G401 (cell line): ENCODE measurements at regions not wholly inside any gene's neighbourhood (a gene's known extent, or its start where the extent isn't known, plus 50 kb on each side); places are given as distances from the start of the nearest gene placed in this dataset.
"Not testable (repeated sequence)": the region's sequence is repeated elsewhere in the genome, so short reads cannot be mapped to it uniquely, and the experiment has no call there.

Experiments used
- DNase-seq: peaks from one replicate; pipeline ENCODE4 v3.0.0-alpha.2; 2015; ENCODE audit warnings: low spot score
- in situ Hi-C: cut with HindIII; loops from 2 replicates; pipeline ENCODE4 v1.10.0; 2016; ENCODE audit warnings: low sequenced_read_pairs, mixed read lengths

- DNase-seq = no peak
- in situ Hi-C loops = no loop called here
These were observed 60.3 kb upstream of the ZNF81 start for GRCh38 chrX:47776292-47777006.

DNA sequence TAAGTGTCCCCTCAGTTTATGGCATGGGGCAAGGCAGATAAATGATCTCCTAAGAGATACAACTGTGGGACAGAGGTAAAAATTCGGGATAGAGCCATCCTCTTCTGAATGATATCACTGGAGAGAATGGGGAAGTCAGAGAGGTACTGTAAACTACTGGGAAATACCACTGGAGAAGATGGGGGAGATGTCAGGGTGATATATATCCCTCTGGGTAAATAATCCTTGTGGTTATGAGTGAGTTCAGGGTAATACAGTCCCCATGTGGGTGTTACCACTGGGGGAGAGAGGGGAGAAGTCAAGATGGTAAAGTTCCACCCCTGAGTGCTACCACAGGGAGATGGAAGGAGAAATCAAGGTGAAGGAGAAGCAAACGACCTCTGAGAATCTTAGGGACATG lies 63.9 kb upstream of the ZNF81 start:
- in situ Hi-C loops = no loop called here
- no peak for DNase-seq

GRCh38 chrX:47771473-47771872 lies 65.2 kb upstream of the ZNF81 start:
- in situ Hi-C loops = no loop called here
- DNase-seq = no peak

DNA sequence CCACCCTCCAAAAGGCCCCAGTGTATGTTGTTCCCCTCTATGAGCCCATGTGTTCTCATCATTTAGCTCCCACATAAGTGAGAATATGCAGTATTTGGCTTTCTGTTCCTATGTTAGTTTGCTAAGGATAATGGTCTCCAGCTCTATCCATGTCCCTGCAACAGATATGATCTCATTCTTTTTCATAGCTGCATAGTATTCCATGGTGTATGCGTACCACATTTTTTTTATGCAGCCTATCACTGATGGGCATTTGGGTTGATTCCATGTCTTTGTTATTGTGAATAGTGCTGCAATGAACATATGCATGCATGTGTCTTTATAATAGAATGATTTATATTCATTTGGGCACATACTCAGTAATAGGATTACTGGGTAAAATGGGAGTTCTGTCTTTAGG lies 73.9 kb upstream of the ZNF81 start:
- in situ Hi-C loops, DNase-seq: not testable (repeated sequence)

DNA sequence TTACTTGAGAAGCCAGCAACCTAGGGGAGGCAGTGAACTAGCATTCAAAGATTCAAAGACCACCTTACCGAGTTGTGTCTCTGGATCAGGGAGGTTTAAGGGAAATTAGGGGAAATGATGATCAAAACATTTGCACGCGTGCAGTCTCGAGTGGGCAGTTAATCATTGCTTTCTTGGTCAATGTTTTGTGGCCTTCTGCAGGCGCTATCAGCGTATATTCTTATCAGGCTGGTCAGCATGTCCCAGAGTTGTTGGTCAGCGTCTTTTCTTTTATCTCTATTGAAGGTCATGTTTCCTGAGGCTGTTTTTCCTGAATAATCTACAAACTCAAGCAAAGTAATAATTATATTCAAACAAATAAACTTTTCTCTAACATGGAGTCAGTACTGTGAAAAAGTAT lies 84.0 kb upstream of the ZNF81 start:
- in situ Hi-C loops = no loop called here
- DNase-seq = no peak

- in situ Hi-C loops = no loop called here
- DNase-seq = no peak
These were observed 85.0 kb upstream of the ZNF81 start for GRCh38 chrX:47751670-47752069.

DNA sequence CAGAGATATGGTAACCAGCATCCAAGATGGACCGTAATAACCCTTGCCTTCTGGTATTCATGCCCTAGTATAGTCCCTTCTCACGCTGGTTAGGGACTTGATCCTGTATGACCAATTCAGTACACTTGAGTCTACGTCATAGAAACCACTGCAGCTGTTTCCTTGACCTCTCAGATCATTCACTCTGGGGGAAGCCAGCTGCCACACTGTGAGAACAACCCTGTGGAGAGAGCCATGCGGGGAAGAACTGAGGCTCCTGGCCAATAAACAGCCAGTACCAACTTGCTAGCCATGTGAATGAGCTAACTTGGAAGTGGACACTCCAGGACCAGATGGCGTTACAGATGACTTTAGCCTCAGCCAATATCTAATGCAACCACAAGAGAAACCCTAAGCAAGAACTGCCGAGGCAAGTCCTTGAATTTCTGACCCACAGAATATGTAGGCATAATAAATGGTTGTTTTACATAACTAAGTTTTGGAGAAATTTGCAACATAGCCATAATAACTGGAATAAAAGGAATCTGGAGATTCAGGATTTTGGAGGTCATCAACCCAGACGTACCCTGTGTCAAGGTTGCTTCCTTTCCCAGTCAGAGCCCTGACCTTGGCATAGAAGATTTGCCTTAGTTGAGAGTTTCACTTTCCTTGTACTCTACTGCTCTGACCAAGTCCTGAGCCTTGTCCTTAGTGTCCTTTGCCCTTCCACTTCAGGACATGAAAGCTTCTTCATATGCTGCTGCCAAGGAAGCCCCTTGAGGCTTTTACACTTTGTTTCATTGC lies 87.3 kb upstream of the ZNF81 start:
- in situ Hi-C loops = no loop called here
- peak; percentile 87 for DNase-seq

DNA sequence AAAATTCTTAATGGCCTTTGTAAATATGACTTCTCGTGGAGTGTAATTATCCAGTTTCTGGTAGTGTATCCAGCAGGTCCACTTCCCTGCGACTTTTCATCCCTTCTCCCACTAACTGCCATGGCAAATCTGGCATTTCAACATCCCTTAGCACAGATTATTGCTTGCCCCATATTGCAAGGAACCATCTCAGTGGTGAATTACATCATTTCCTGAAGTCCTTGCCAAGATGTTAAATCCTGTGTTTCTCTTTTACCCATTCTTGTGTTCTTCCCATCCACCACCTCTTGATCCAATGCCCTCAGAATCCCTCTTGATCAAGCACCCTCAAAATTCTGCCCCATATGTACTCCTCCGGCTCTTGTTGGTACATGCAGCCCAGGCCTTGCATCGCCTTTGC lies 88.1 kb upstream of the ZNF81 start:
- in situ Hi-C loops = no loop called here
- no peak for DNase-seq

DNA sequence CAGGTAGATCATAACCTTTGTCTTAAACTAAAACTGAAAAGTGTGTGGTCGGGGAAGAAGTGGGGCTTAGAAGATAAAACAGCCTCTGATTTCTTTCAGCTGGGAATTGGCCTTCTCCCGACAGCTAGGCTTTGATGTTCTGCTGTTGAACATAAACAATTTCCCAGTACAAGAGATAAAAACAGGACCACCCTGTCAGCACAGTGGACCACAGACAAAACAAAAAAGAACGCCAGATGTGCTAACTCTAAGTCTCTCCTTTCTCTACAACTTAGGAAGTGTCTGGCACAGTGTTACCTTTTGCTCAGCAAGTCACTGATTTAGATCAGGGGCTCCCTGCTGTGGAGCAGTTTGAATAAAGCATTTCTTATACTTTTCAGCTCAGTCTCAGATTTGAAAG lies 87.5 kb upstream of the UXT start:
- DNase-seq = no peak
- in situ Hi-C loops = no loop called here

- in situ Hi-C loops = no loop called here
- DNase-seq = no peak
These were observed 86.4 kb upstream of the UXT start for GRCh38 chrX:47745416-47745815.

DNA sequence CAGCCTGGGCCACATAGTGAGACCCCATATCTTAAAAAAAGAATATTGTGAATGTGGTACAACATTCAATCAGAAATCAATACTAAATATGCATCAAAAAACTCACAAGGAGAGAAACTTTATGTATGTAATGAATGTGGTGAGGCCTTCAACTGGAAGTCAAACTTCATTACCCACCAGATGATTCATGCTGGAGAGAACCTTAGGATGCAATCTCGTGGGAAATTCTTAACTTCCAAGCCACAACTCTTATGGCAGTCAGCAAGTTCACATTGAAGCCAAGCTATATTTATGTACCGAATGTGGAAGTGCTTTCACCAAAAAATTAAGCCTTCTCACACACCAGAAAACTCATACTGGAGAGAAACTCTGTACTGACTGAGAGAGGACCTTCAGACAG lies 84.5 kb upstream of the UXT start:
- in situ Hi-C loops = no loop called here
- no peak for DNase-seq

GRCh38 chrX:47738870-47739269 lies 79.9 kb upstream of the UXT start:
- DNase-seq, in situ Hi-C loops: not testable (repeated sequence)

- in situ Hi-C loops = no loop called here
- DNase-seq = no peak
These were observed 64.7 kb upstream of the UXT start for GRCh38 chrX:47723689-47724088.

DNA sequence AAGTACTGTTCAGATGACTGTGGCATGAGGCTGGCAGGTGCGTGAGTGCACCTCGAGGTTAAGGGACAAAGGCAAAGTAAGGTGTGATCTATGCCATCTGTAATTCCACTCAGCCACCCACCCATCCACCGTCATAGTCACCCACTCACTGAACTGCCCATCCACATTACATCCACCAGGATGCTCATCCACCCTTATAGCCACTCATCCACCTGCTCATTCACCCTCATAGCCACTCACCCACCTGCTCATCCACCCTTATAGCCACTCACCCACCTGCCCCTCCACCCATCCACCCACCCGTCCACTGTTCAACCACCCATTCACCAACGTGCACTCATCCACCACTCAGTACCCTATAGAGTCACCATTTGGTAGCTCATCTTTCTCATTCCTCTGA lies 64.1 kb upstream of the UXT start:
- in situ Hi-C loops = no loop called here
- DNase-seq = no peak

GRCh38 chrX:47722260-47722659 lies 63.3 kb upstream of the UXT start:
- in situ Hi-C loops = no loop called here
- DNase-seq = no peak

DNA sequence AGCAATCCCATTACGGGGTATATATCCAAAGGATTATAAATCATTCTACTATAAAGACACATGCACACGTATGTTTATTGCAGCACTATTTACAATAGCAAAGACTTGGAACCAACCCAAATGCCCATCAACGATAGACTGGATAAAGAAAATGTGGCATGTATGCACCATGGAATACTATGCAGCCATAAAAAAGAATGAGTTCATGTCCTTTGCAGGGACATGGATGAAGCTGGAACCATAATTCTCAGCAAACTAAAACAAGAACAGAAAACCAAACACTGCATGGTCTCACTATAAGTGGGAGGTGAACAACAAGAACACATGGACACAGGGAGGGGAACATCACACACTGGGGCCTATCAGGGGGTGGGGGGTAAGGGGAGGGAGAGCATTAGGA lies 56.1 kb upstream of the UXT start:
- in situ Hi-C loops, DNase-seq: not testable (repeated sequence)

- DNase-seq, in situ Hi-C loops: not testable (repeated sequence)
These were observed 53.7 kb upstream of the UXT start for GRCh38 chrX:47712675-47713074.

- DNase-seq = no peak
- in situ Hi-C loops = no loop called here
These were observed 51.3 kb upstream of the UXT start for GRCh38 chrX:47710252-47710651.
